Neural progenitor cell (in vitro differentiated cells): ENCODE measurements at regions not wholly inside any gene's neighbourhood (a gene's known extent, or its start where the extent isn't known, plus 50 kb on each side); places are given as distances from the start of the nearest gene placed in this dataset.

Experiments used
- DNase-seq: peaks from one replicate; pipeline ENCODE4 v3.0.0-alpha.2; 2016; ENCODE audit warnings: low spot score
- H2AFZ ChIP-seq: fragments of 200-600 bp; sonication (generic); replicated peaks from 2 replicates; pipeline ENCODE4 v1.6.1; 2016; ENCODE audit warnings: antibody characterized with exemption
- H3F3A ChIP-seq: fragments of 200-600 bp; sonication (generic); 2 replicates; pipeline ENCODE4 v1.6.1; 2016; ENCODE audit warnings: antibody characterized with exemption, low read depth
- H3K27ac ChIP-seq: fragments of 200-600 bp; sonication (generic); 2 replicates; pipeline ENCODE4 v1.5.1; 2016; ENCODE audit warnings: mild to moderate bottlenecking
- H3K27me3 ChIP-seq: fragments of 200-600 bp; sonication (generic); 2 replicates; pipeline ENCODE4 v1.6.1; 2016; ENCODE audit warnings: mild to moderate bottlenecking, moderate library complexity
- H3K36me3 ChIP-seq: fragments of 200-600 bp; sonication (generic); 2 replicates; pipeline ENCODE4 v1.5.1; 2016
- H3K4me1 ChIP-seq: fragments of 200-600 bp; sonication (generic); 2 replicates; pipeline ENCODE4 v1.6.1; 2016; ENCODE audit warnings: mixed run types
- H3K4me2 ChIP-seq: fragments of 200-600 bp; sonication (generic); 2 replicates; pipeline ENCODE4 v1.6.1; 2016
- H3K4me3 ChIP-seq: fragments of 200-600 bp; sonication (generic); 2 replicates; pipeline ENCODE4 v1.5.1; 2016
- H3K79me2 ChIP-seq: fragments of 200-600 bp; sonication (generic); 2 replicates; pipeline ENCODE4 v1.6.1; 2016; ENCODE audit warnings: low read depth
- H3K9ac ChIP-seq: fragments of 200-600 bp; sonication (generic); 2 replicates; pipeline ENCODE4 v1.6.1; 2016
- H3K9me3 ChIP-seq: fragments of 200-600 bp; sonication (generic); 2 replicates; pipeline ENCODE4 v1.5.1; 2016; ENCODE audit warnings: low read depth
- H4K20me1 ChIP-seq: fragments of 200-600 bp; sonication (generic); 2 replicates; pipeline ENCODE4 v1.6.1; 2016; ENCODE audit warnings: low read depth
- H3K27ac Mint-ChIP-seq: 3 replicates; pipeline ENCODE4 v1.8.0; 2021; ENCODE audit warnings: mixed read lengths
- H3K27me3 Mint-ChIP-seq: 2 replicates; pipeline ENCODE4 v1.8.0; 2022; ENCODE audit warnings: low read depth, mild to moderate bottlenecking, inconsistent platforms, moderate library complexity, mixed read lengths; ENCODE audit not compliant: insufficient read depth
- H3K36me3 Mint-ChIP-seq: 3 replicates; pipeline ENCODE4 v1.8.0; 2021; ENCODE audit warnings: mixed read lengths
- H3K4me1 Mint-ChIP-seq: 3 replicates; pipeline ENCODE4 v1.8.0; 2021; ENCODE audit warnings: mixed read lengths
- H3K4me3 Mint-ChIP-seq: 3 replicates; pipeline ENCODE4 v1.8.0; 2021; ENCODE audit warnings: mild to moderate bottlenecking, moderate library complexity, mixed read lengths
- H3K9me3 Mint-ChIP-seq: 3 replicates; pipeline ENCODE4 v1.8.0; 2020; ENCODE audit warnings: mixed read lengths
- CTCF ChIP-seq: fragments of 200-600 bp; sonication (generic); IDR thresholded peaks from 2 replicates; pipeline ENCODE4 v1.5.1; 2017; ENCODE audit warnings: antibody characterized with exemption, mild to moderate bottlenecking
- EZH2 ChIP-seq: fragments of 200-600 bp; sonication (generic); IDR thresholded peaks from 2 replicates; pipeline ENCODE4 v1.6.1; 2017; ENCODE audit warnings: antibody characterized with exemption, mild to moderate bottlenecking, moderate library complexity
- EZH2phosphoT487 ChIP-seq: fragments of 200-600 bp; sonication (generic); IDR thresholded peaks from 2 replicates; pipeline ENCODE4 v1.6.1; 2017; ENCODE audit warnings: antibody characterized with exemption

DNA sequence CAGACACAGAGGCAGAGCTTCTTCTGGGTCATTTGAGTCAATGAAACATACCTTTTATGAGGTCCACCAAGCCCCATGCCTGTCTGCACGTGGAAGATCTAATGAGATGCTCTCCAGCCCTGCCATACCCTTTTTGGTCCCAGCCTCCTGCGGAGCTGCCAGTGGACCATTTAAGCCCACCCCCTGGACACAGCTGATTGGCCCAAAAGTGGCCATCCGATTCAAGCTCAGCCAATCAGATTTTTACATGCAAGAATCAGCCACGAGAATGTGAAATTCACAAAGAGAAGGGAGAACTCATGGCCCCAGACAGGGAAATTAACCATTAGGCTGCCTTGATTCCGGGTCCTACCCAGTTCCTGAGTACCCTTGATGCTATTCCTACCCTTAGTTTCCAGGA is 231.0 kb upstream of the EEF2KMT start:
- Mint-ChIP-seq H3K9me3 (peaks cover 7% of the 10 kb centered on the region), H3K27ac (no peak overlapping the region), H3K27me3 (peaks cover 12% of the 10 kb centered on the region), H3K36me3 (no peaks in the 10 kb centered on the region), H3K4me1 (no peaks in the 10 kb centered on the region), H3K4me3 (no peak overlapping the region)
- Histone ChIP-seq H3K4me1 (peaks cover 3% of the 10 kb centered on the region), H3F3A (no peaks in the 10 kb centered on the region), H3K9me3 (peaks cover 4% of the 10 kb centered on the region), H3K4me2 (no peak overlapping the region), H3K79me2 (no peaks in the 10 kb centered on the region), H3K4me3 (no peak overlapping the region), H3K27me3 (no peaks in the 10 kb centered on the region), H3K27ac (no peak overlapping the region), H3K9ac (no peak overlapping the region), H3K36me3 (no peaks in the 10 kb centered on the region), H2AFZ (no peak overlapping the region), H4K20me1 (no peaks in the 10 kb centered on the region)
- TF ChIP-seq CTCF (no peak), EZH2 (no peak), EZH2phosphoT487 (no peak)
- DNase-seq: peak; percentile 9

GRCh38 chr16:5326395-5326794 is 228.8 kb upstream of the EEF2KMT start:
- no peak overlapping the region for H2AFZ ChIP-seq
- no peaks in the 10 kb centered on the region for H3K27me3 ChIP-seq
- H3K36me3 ChIP-seq: no peaks in the 10 kb centered on the region
- Mint-ChIP-seq H3K4me3 (no peak overlapping the region), H3K27me3 (peaks cover 12% of the 10 kb centered on the region), H3K36me3 (no peaks in the 10 kb centered on the region), H3K9me3 (peaks cover 6% of the 10 kb centered on the region), H3K4me1 (peaks cover 3% of the 10 kb centered on the region), H3K27ac (no peak overlapping the region)
- no peak for TF ChIP-seq CTCF
- no peak for TF ChIP-seq EZH2
- TF ChIP-seq EZH2phosphoT487: no peak
- H3K79me2 ChIP-seq: no peaks in the 10 kb centered on the region
- no peak overlapping the region for H3K27ac ChIP-seq
- no peak overlapping the region for H3K4me2 ChIP-seq
- peaks cover 5% of the 10 kb centered on the region for H3K4me1 ChIP-seq
- no peak overlapping the region for H3K4me3 ChIP-seq
- no peak overlapping the region for H3K9ac ChIP-seq
- H4K20me1 ChIP-seq: no peaks in the 10 kb centered on the region
- H3K9me3 ChIP-seq: peaks cover 4% of the 10 kb centered on the region
- no peaks in the 10 kb centered on the region for H3F3A ChIP-seq
- no peak for DNase-seq

- no peak for DNase-seq
- H3K4me1 Mint-ChIP-seq: peaks cover 3% of the 10 kb centered on the region
- no peak overlapping the region for H3K9ac ChIP-seq
- H3K27ac Mint-ChIP-seq: no peak overlapping the region
- H3K4me1 ChIP-seq: peaks cover 5% of the 10 kb centered on the region
- H3K4me3 Mint-ChIP-seq: no peak overlapping the region
- no peak overlapping the region for H3K27ac ChIP-seq
- no peak overlapping the region for H3K4me3 ChIP-seq
- H3K36me3 Mint-ChIP-seq: no peaks in the 10 kb centered on the region
- no peak overlapping the region for H3K4me2 ChIP-seq
- peaks cover 10% of the 10 kb centered on the region for H3K27me3 Mint-ChIP-seq
- H2AFZ ChIP-seq: no peak overlapping the region
- no peaks in the 10 kb centered on the region for H3K79me2 ChIP-seq
- H3F3A ChIP-seq: no peaks in the 10 kb centered on the region
- H3K9me3 Mint-ChIP-seq: peaks cover 2% of the 10 kb centered on the region
- H4K20me1 ChIP-seq: no peaks in the 10 kb centered on the region
- TF ChIP-seq CTCF: no peak
- TF ChIP-seq EZH2phosphoT487: no peak
- no peak for TF ChIP-seq EZH2
- H3K27me3 ChIP-seq: no peaks in the 10 kb centered on the region
- peaks cover 4% of the 10 kb centered on the region for H3K9me3 ChIP-seq
- no peaks in the 10 kb centered on the region for H3K36me3 ChIP-seq
Measured at GRCh38 chr16:5325932-5326331, 228.3 kb upstream of the EEF2KMT start.
